HG03442 (cell line): ENCODE measurements at regions not wholly inside any gene's neighbourhood (a gene's known extent, or its start where the extent isn't known, plus 50 kb on each side); places are given as distances from the start of the nearest gene placed in this dataset.
"Not testable (repeated sequence)": the region's sequence is repeated elsewhere in the genome, so short reads cannot be mapped to it uniquely, and the experiment has no call there.

Source experiments
- ATAC-seq: cut with Tn5 transposase; IDR thresholded peaks from one replicate; pipeline ENCODE4 v1.9.1; 2021; ENCODE audit warnings: mild to moderate bottlenecking, moderate library complexity; ENCODE audit not compliant: unreplicated experiment

- no peak for ATAC-seq
Observed at GRCh38 chr6:14544666-14545065, 427.1 kb downstream of the CD83 start.

DNA sequence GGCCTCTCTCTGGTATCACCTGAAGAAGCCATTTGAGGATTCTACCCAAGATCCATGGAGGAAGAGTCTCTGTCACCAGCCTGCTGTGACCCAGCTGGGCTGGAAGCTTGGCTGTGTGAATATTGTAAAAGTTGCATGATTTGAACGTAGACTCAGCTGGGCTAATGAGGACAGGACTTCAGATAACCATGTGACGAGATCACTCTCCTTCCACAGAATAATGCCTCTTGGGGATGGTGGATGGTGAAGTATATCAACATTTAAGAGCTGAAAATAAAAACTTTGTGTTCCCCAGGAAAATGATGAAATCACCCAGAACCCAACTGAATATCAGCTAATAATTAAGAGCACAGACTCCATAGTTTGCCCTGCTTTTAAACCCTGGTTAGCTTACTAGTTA lies 427.9 kb downstream of the CD83 start:
- no peak for ATAC-seq

- ATAC-seq: no peak
Observed at GRCh38 chr6:14546036-14546435, 428.5 kb downstream of the CD83 start.

DNA sequence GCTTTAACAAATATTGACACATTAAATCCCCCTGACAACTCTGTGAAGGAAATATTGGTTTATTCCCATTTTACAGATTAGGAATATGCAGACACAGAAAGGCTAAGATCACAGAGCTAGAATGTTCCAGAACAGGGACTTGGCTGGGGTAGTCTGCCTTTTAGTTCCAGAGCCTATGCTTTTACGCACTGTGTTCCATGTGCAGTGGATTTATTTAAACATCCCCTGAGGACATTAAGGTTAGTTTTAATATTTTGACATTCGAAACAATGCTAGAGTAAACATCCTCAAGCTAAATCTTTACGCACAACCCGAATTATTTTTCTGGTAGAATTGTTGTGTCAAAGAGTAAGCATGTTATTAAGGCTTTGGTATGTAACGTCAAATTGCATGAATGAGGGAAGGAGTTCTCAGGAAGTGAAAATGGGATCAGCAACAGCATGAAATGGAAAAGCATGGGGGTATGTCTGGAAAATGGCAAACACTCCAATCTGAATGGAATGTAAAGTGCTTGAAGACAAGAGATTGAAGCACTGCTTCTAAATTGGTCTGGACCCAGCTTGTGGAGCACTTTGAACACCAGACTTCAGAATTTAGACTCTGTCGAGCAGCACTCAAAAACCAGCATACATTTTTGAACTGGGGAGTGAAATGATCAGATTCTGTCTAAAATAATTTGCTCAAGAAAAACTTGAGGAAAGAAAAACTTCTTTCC lies 429.9 kb downstream of the CD83 start:
- ATAC-seq: no peak

GRCh38 chr6:14549304-14549770 lies 431.8 kb downstream of the CD83 start:
- ATAC-seq: no peak

DNA sequence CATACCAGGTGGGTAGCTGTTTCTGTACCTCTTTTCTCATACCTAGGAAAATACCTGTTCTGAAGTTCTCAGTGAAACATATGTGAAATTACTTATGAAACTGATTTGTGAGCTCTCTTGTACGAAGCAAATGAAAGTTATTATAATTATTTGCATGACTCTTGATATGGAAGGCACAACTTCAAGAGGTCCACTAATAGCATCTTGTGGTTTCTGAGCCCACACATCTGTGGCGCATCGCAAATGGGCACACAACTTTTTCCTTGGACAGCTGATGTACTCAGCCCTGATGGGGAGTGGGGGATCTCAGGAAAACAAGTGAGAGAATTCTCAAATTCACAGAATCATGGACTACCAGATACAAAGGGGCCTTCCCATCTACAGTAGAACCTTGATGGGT lies 432.3 kb downstream of the CD83 start:
- no peak for ATAC-seq

- no peak for ATAC-seq
Observed at GRCh38 chr6:14550410-14550809, 432.8 kb downstream of the CD83 start.

- ATAC-seq: no peak
Observed at GRCh38 chr6:14550822-14551221, 433.2 kb downstream of the CD83 start.

DNA sequence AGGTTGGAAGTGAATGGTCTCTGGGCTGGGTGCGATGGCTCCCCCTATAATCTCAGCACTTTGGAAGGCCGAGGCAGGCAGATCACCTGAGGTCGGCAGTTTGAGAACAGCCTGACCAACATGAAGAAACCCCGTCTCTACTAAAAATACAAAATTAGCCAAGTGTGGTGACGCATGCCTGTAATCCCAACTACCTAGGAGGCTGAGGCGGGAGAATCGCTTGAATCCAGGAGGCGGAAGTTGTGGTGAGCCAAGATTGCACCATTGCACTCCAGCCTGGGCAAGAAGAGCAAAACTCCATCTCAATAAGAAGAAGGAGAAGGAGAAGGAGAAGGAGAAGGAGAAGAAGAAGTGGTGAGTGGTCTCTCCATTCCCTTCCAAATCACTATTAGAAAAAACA lies 434.0 kb downstream of the CD83 start:
- ATAC-seq: not testable (repeated sequence)

DNA sequence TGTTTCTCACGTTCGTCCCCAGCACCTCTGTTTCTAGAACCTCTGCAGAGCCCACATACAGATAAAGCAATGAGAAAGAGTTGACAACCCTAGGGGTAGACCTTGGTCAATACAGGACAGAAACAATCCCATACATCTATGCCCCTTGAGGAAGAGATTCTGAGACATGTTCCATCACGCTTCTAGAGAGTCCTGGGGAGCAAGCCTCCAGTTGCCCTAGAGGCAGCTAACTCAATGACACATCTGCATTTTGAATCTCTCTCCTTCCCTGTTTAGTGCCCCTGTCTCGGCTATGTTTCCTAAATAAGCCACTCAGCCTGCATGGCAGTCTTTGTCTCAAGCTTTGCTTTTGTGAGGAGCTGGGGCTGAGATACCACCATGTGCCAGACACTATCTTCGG lies 435.3 kb downstream of the CD83 start:
- no peak for ATAC-seq

GRCh38 chr6:14553515-14553914 lies 435.9 kb downstream of the CD83 start:
- ATAC-seq: no peak

DNA sequence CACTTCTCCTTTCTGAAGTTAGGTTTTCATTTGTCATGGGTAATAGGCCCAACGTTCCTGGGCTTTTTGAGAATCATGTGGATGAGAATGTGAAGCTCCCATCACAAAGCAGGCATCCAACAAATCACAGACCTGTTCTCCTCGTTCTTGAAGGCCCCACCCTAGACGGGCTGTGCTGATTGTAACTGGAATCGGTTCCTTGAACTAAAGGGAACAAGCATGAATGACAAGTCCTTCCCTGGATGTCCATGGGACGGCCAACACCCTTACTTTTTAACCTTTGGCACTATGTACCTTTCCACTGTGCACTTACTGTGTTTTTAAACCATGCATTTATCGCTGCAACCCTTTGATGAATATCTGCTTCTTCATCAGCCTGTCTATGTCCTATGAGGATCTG lies 438.2 kb downstream of the CD83 start:
- no peak for ATAC-seq

GRCh38 chr6:14559746-14560536 lies 442.4 kb downstream of the CD83 start:
- no peak for ATAC-seq

DNA sequence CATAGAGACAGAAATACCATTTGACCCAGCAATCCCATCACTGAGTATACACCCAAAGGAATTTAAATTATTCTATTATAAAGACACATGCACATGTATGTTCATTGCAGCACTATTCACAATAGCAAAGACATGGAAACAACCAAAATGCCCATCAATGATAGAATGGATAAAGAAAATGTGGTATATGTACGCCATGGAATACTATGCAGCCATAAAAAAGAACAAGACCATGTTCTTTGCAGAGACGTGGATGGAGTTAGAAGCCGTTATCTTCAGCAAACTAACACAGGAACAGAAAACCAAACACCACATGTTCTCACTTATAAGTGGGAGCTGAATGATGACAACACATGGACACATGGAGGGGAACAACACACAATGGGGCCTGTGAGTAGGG lies 444.0 kb downstream of the CD83 start:
- not testable (repeated sequence) for ATAC-seq

- no peak for ATAC-seq
Observed at GRCh38 chr6:14567842-14568241, 450.3 kb downstream of the CD83 start.

DNA sequence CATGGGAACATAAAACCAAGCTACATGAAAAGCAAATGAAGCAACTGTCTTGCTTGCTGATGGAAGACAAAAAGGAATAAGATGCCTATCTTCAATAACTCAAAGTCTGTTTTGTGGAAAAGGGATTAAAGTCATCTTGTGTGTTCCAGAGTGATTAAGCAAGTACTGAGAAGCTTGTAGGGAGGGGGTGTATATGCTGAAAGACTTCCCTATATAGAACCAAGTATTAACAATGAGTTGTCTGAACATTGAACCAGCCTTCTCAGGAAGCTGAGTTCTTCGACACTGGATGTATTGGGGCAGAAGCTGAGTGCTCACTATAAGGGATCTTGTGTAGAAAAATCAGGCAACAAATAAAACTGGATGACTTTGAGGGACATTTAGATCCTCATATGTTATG lies 451.8 kb downstream of the CD83 start:
- ATAC-seq: no peak

DNA sequence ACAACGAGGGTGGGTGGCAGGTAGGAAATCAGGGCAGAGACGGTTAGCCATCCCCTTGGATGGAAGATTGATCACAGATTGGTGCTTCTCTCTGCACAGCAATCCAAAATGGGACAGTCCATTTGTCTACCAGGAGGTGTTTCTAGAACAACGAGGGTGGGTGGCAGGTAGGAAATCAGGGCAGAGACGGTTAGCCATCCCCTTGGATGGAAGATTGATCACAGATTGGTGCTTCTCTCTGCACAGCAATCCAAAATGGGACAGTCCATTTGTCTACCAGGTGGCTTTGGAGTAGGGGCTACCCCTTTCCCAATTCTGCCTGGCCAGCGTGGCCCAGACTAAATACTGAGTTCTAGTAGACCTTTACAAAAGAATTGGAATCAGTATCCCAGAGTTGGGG lies 452.3 kb downstream of the CD83 start:
- not testable (repeated sequence) for ATAC-seq

DNA sequence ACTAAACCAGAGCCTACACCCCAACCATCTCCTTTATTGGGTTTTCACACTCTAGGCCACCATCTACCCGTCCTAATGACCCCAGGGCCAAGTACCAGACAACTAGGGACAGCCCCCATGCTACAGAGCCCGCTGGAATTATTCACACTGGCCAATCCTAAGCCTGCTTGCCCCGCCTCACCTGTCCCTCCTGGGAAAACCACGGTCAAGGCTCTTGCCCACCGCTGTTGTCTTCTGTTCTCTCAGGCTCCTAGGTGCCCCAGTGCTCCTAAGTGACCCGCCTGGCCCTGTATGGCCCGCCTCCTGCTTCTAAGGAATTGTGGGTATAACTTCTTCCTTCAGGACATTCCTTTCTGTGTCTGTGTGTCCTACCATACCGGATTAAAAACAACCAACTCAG lies 453.4 kb downstream of the CD83 start:
- no peak for ATAC-seq

DNA sequence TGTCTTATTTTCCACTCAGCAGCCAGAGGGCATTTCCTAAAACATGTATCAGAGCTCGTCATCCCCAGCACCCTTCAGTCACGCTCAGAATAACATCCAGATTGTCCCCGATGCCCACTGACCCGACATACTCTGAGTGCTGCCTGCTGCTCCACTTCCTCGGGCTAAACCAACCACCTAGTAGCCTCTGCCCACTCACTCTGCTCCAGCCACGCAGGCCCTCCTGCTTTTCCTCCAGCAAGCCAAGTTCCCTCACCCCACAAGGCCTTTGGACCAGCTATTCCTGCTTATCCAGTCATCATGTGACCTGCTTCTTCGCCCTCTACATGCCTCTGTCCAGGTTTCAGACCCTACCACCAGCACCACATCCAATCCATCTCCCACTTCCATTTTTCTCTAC lies 454.2 kb downstream of the CD83 start:
- no peak for ATAC-seq

- ATAC-seq: no peak
Observed at GRCh38 chr6:14573267-14573666, 455.7 kb downstream of the CD83 start.

GRCh38 chr6:14573703-14574290 lies 456.2 kb downstream of the CD83 start:
- ATAC-seq: no peak

- no peak for ATAC-seq
Observed at GRCh38 chr6:14575961-14576360, 458.4 kb downstream of the CD83 start.
